Inflammatory macrophage treated with lipopolysaccharide for 4 hours (primary cell): ENCODE measurements at regions not wholly inside any gene's neighbourhood (a gene's known extent, or its start where the extent isn't known, plus 50 kb on each side); places are given as distances from the start of the nearest gene placed in this dataset.

Experiments used
- DNase-seq: peaks from one replicate; pipeline ENCODE4 v3.0.0-alpha.2; 2020

DNA sequence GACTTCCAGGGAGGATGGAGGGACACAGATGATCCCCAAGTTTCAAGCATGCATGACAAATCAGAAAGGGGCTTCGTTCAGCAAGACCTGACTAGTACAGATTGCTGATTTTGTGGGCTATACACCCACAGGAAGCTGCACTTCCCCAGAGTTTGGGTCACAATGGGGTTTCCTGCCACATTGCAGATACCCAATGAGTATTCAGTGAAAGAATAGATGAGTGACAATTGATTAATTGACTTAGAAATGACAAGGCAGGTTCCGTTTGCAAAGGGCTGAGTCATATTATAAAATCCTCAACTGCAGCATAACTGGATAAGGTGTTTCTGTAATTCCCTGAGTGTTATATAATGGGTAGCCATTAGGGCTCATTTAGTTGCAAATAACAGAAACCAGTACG lies 146.6 kb upstream of the TBL1X start:
- DNase-seq, result peak; percentile 49

DNA sequence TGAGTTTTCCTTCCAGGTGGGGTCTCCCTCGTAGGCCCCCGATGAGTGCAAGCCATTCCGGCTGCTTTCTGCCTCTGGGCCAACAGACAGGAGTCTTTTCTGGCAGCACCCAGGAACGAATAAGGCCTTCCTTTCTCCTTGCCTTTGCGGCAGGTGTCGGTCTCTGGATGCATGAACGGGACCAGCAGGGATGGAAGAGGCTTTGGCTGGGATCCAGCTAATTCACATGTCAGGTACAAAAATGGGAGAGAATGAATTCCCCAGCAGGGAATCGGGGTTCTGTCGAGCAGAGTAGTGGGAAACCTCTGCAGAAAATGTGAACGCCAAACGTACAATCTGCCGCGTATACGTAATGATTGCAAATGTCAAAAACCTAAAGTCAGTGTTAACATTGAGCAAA lies 146.1 kb upstream of the TBL1X start:
- no peak for DNase-seq

DNA sequence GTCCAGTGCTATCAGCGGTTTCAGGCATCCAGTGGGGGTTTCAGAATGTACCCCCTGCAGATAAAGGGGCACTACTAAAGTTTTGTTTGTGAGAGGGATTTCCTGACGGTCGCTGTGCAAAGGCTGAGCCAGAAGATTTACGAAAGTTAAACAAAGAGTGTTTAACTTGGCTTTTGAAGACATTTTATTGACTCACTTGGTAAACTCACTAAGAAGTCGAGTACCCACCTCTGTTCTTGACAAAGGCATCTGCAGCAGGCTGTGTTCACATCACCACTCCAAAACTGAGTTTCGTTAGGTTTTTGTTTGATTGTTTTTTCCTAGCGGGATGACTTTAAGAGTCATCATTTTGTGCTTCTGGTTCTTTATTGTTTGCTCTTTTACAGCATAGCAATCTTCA lies 143.9 kb upstream of the TBL1X start:
- DNase-seq, result no peak

DNA sequence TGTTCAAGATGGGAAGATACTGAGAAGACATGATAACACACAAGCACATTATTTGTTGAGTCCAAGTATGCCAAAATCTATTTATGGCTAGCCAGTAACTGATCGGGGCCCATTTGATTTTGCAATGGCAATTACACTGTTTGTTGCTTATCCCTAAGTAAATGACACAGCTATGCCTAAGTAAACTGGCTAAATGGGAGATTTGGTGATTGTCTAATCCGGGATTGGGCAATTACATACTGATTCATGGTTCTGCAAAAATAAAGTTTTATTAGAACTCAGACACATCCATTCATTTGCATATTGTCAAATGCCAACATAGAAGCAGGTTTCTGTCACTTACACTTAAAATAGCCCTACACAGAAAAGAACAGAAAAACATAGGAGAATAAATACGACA lies 140.2 kb upstream of the TBL1X start:
- peak; percentile 74 for DNase-seq

DNA sequence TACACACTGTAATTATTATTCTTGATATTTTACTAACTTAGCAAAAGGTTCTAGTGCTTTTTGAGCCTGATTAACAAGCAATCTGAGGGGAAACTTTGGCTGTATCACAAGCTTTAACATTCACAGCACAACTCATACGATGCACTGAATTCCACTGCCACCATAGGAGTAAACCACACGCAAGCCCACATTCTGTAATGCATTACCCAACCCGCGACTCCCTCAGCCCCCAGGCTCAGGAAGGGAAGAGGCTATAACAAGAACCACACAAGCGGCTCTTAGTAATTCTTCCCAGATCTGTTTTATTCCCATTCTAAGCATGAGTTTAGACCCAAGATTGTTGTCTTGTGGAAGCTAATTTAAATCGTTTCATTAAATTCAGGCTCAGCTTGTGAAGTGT lies 138.5 kb upstream of the TBL1X start:
- DNase-seq, result no peak

DNA sequence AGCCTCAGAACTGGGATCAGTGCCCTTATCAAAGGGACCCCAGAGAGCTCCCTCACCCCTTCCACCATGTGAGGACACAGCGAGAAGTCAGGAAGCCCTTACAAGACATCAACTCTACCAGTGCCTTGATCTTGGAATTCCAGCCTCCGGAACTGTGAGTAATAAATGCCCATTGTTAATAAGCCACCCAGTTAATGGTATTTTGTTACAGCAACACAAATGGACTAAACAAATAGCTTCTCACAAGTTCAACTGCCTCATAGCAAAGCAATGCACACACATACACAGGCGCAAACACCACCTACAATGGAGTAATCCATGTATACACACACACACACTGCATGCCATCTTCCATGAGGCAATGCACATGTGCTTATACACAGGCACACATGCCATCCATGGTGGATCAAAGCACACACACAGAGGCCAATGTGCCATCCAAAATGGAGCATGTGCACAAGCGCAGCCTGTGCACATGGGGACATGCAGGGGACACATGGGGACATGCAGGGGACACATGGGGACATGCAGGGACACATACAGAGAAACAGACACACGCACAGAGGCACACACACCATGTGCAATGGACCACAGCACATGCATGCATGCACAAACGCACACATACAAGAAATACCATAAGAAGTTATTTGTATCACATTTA lies 137.6 kb upstream of the TBL1X start:
- no peak for DNase-seq

DNA sequence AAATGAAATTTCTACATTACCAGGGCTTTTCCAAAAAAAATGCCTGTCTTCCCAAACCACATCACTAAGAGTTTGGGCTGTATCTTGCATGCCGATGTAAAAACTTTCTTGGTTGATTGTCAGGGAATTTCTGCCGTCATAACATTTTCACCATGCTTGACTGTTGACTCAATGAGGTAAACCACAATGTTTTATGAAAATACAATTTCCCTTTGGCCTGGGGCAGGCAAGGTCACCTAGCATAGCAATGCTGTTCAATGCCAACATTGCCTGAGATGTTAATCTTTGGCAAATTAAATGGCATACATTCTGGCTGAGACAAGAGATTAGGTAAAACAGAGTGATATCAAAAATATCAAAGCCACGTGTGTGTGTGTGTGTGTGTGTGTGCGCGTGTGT lies 137.1 kb upstream of the TBL1X start:
- DNase-seq, result no peak

DNA sequence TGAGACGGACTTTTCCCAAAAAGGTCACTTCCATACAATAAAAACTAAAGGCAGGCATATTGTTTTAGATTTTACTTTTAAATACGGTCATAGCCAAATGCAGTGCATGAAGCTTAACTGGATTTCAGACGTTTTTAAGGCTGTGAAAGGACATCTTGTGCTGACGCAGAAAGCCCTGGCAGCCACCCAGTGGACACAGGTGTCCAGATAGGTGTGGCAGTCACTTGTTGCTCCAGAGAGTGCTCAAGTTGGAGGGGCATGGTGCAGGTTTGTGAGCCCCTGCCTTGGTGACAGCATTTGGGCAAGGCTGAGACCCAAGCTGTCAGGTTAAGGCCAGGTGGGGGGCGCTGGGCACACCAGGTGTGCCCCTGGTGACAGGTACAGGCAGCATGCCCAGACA lies 135.8 kb upstream of the TBL1X start:
- DNase-seq, result no peak

DNA sequence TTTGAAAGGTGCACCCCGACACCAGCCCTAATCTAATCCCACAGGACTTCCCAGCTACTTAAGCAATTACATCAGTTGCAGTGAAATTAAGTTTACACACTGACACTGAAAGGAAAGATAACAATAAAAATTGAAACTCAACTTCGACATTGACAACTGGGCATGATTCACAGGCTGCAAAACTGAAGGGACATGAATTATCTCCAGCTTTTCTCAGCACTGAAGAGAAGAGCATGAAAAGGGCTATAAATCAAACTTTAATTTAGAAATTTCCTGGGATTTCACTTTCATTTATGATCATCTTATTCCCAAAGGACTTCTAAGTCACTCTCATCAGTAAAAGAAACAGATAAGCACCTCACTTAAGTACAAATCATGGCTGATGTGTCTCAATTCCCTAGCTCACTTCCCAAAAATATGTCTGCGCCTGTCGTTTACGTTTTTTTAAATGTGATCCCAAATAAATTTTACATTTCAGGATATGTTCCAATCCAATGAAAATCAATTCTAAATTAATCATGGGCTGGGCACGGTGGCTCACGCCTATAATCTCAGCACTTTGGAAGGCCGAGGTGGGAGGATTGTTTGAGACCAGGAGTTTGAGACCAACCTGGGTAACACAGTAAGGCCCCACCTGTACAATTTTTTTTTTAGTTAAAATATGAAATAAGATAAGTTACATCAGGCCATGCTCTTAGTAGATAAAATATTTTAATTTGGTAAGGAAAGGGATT lies 134.4 kb upstream of the TBL1X start:
- no peak for DNase-seq

DNA sequence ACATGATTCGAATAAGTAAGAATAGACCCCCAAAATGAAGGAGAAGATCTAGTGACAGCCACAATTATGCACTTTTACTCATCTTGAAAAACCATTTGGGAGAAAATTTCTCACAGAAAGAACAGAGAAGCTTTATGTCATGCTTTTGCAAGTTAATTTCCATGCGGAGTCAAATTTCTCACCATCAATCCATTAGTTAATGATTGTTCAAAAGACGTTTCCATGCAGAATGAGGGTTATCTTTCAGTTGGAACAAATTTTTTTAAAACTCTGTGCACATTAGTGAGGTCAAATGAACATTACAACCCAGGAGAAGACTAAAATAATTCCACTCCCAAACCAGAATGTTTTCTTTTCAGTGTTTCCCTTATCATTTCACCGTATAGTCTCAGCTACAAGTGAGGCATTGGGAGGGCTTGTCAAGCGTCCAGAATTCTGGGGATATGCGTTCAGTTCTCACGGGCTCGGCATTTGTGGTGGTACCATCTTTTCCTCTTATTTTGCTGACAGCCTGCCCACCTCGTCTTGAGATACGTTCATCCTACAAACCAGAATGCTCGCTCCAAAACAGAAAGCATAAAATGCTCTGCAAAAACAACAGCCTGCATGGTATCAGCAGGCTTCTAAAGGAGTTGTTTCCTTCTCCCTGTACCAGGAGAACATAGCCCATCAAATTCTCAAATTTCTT lies 130.8 kb upstream of the TBL1X start:
- DNase-seq, result no peak

DNA sequence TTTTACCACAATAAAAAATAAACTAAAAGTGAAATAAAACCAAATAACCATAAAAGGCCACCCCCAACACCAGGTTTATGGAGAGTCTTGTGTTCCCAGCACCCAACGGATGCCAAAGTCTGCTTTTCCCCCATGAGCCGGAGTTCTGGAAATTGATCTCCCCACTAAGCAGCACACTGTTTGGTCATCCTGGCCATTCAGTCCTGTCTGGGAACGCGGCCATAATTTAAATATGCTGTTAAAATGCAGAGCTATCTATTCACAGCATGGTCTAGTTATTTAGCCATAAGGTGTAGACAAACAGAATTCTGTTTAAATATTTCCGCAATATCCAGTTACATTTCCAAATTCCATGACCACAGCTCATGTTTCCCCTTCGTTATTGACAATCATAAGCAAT lies 129.6 kb upstream of the TBL1X start:
- DNase-seq, result no peak

DNA sequence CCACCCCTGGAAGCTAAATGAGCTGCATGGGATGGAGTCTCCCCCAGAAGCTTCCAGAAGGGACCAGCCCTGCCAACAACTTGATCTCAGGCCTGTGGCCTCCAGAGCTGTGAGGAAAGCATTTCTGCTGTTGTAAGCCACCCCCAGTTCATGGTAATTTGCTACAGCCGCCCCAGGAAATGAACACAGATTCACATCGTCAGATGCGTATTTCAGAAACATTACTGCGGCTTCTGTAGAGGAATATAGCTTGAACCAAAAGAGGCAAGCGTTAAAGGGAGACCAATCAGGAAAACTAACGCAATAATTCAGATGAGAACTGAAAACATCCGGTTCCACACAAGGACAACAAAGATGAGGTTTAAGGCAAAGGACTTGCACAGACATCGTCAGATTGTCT lies 128.4 kb upstream of the TBL1X start:
- peak; percentile 18 for DNase-seq

DNA sequence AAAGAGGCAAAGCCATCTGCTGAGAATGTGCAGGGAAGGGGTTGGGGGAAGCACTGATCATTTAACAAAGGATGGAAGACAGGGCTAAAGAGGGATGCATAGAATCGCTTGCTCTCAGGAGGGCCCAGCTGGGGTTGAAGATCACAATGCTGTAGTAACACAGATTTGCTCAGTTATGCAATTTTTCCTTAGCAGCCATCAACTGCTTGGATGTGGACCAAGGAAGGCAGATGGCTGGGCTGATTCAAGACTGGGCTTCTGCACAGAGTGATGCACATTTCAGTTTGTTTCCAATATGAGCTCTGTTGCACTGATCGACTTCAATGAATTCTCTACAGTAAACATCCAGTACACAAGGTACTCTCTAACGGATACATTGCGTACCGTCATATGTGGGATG lies 127.8 kb upstream of the TBL1X start:
- no peak for DNase-seq

DNA sequence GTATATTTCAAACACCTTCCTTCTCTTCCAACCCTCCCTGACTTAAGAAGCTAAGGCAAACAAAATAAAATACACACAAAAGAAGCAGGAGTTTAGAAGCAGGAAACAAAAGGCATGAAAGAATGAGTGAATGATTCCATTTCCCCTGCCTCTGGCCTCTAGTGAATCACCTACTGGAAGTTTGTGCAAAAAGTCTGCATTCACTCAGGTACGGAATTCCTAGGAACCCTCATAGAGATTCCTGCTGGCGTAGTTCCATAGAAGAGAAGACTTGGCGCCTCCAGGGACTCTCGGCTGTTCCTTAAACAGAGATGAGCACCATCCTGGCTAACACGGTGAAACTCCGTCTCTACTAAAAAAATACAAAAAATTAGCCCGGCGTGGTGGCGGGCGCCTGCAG lies 125.9 kb upstream of the TBL1X start:
- no peak for DNase-seq

DNA sequence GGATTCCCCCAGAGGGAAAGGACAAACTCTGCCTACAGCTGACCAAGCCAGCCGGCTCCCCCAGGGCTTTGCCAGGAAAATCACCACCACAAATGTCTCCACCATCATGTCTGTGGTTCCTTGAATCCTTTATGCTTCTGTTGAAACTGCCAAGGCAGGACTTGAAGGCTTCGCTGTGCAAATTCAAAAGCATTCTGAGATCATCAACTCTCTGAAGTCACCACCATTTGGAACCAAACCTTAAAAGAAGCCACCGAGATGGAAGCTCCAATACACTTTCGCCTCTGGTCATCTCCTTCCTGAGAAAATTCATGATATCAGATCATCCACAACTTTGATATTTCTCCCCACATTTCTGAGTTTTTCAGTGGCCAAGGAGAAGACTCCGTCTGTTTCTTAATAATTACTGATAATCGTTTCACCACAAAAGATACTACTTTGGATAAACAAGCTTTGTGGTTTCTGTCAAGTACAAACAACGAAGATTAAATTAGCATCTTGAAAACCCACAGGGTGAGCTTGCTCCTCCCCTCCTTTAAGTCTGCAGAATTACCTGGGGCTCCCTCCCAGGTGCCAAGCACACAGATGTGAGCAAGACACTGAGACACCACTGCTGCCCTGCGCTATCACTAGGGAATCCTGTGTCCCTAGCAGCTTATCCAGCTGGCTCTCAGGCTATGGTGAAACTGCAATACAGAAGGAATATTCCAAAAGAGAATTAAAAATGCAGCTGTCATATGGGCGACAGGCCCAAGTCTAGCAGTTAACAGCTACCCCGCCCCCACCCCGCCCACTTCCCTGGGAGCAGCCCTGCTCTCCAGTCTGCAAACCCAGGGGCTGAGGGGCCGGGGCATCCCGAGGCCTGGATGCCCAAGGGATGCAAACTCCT lies 125.0 kb upstream of the TBL1X start:
- DNase-seq, result no peak

DNA sequence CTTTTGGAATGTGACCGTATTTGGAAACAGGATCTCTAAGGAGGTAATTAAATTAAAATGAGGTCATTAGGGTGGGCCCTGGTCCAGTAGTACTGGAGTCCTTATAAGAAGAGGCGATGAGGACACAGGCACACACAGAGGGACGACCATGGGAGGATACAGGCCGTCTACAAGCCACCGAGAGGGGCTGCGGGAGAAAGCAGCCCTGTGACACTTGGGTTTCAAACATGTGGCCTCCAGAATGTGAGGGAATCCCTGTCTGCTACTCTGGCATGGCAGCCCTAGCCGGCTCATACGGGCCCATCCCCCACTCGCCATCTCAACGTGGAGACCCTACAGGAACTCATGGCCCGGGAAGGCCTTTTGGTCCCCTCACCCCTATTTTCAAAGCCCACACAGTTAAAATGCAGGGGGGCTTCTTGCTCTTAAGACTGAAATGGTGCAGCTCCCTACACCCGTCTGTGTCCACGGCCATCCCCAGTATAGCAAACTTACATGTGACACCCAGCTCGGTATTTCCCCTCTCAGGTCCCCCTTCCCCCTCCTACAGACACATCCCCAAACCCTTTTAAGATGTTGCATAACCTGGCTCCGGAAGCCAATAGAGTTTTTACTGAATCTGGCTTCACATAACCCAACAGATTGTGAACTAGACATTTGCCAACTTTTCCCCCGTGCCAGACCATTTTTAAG lies 124.1 kb upstream of the TBL1X start:
- peak; percentile 76 for DNase-seq

DNA sequence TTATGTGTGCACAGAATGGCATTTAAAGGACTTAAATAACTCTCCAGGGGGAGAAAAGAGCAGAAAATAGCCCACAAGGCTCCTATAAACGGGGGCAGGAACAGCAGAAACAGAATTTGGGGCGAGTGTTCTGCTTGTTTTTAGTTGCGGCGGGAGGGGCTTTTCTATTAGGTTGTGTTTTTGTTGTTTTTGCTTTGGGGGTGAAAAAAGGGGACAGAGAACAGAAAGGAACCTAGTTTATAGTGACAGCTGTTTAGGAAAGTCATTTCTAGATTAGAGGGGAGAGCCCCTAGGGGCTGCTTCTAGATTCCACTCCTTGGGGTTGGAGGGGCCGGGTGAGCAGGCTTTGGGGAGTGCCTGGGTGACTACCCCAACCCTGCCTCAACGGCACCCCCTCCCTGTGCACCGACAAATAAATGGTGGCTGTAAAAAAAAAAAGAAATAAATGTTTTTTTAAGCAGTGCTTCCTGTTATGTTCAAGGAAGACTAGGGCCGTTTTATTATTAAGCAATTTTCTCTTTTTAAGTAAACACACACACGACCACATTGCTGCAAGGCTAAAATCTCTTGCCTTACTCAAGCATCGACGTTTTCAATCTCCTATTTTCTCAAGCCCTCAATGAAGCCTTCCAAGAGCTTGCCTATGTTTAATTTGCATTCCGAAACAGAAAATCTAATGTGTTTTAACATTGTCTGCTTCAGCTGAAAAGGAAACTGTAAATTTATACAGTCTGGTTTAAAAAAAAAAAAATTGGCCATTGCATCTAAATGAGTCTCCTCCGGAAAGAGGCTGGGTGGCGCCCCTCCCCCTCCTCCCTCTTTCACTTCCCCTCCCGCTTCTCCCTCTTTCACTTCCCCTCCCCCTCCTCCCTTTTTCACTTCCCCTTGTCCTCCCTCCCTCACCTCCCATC lies 123.3 kb upstream of the TBL1X start:
- DNase-seq, result peak; percentile 83

DNA sequence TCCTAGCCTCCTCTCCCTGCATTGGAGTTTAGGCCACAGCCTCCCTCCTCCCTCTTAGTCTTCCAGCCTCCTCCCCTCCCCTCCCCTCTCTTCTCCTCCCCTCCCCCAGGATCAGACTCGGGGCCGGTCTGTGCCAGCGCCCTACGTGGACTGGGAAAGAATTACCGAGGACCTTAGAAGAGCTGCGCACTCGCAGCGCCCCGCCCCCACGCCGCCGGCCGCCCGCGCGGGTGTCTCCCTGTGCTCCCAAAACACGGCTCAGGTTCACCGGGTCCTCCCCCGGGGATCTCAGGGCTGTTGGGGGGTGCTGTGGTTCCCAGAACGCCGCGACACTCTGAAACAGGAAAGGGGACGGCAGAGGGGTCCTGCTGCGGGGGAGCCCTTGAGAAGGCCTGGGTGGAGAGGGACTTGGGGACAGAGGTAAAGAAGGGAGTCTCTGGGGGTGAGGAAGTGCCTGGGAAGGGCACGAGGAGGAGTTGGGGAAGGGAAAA lies 122.3 kb upstream of the TBL1X start:
- DNase-seq, result peak; percentile 66

DNA sequence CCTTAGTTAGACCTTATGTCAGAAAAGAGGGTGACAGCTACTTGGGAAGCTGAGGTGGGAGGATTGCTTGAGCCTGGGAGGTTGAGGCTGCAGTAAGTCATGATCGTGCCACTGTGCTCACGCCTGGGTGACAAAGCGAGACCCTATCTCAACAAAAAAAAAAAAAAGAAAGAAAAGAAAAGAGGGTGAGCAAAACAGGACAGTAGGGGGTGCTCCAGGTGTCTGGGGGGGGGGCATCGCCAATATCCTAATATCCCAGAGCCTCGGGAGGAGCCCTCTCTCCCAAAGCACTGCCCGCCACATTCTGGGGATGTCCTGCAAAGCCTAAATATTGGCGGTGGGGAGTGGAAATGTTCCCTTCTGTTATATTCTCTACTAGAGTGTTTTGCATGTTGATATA lies 120.9 kb upstream of the TBL1X start:
- no peak for DNase-seq

DNA sequence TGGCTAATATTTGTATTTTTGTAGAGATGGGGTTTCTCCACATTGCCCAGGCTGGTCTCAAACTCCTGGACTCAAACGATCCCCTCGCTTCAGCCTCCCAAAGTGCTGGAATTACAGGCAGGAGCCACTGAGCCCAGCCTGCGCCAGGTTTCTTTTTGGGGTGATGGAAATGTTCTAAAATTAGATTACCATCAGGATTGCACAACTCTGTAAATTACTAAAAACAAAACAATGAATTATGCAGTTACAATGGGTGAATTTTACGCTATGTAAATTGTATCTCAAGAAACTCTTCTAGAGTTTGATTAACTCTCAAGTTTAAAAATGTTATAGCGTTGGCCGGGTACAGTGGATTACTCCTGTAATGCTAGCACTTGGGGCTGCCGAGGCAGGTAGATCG lies 118.9 kb upstream of the TBL1X start:
- DNase-seq, result no peak
